Caco-2 (cell line): ENCODE measurements at regions not wholly inside any gene's neighbourhood (a gene's known extent, or its start where the extent isn't known, plus 50 kb on each side); places are given as distances from the start of the nearest gene placed in this dataset.

Experiments
- BruUV-seq: library from RNA; stranded (reverse); fragments of 400-500 nt; replicated peaks from 2 replicates; lab custom pipeline; 2021; lab: Mats Ljungman, UMichigan
- CTCF ChIA-PET: fragments of 300-600 bp; sonication (Branson Sonifier 250); formaldehyde crosslinking; loops from one replicate; lab custom pipeline; 2022; ENCODE audit warnings: antibody characterized with exemption; lab: Charles Lee
- POLR2A ChIA-PET: fragments of 300-600 bp; sonication (Branson Sonifier 250); formaldehyde crosslinking; loops from one replicate; lab custom pipeline; 2022; ENCODE audit warnings: antibody characterized with exemption; lab: Charles Lee
- DNase-seq, 2 experiments: peaks; one replicate each; pipeline versions ENCODE4 v3.0.0 to v3.0.0-alpha.2; 2020 to 2022
- H3K27me3 ChIP-seq: replicated peaks from 2 replicates; pipeline ENCODE4 v1.6.0; 2011; ENCODE audit warnings: low read length; ENCODE audit not compliant: control insufficient read depth, insufficient read depth
- H3K36me3 ChIP-seq: 2 replicates; pipeline ENCODE4 v1.5.1; 2011; ENCODE audit warnings: low read length; ENCODE audit not compliant: control insufficient read depth, insufficient read depth
- H3K4me1 ChIP-seq: fragments of 250-450 bp; sonication (Bioruptor Pico); 2 replicates; pipeline ENCODE4 v1.5.1; 2020; ENCODE audit warnings: mild to moderate bottlenecking
- H3K4me3 ChIP-seq: 2 replicates; pipeline ENCODE4 v1.5.1; 2011; ENCODE audit warnings: low read depth, mild to moderate bottlenecking, control low read depth, low read length
- H3K9me3 ChIP-seq: fragments of 250-450 bp; sonication (Bioruptor Pico); 2 replicates; pipeline ENCODE4 v1.5.1; 2020; ENCODE audit warnings: mild to moderate bottlenecking, moderate library complexity
- H3K27ac Mint-ChIP-seq: one replicate; pipeline ENCODE4 v1.8.0; 2022; ENCODE audit warnings: mixed read lengths; ENCODE audit not compliant: unreplicated experiment
- H3K27me3 Mint-ChIP-seq: one replicate; pipeline ENCODE4 v1.8.0; 2022; ENCODE audit warnings: mixed read lengths; ENCODE audit not compliant: insufficient read depth, unreplicated experiment
- H3K36me3 Mint-ChIP-seq: one replicate; pipeline ENCODE4 v1.8.0; 2022; ENCODE audit warnings: mild to moderate bottlenecking, mixed read lengths; ENCODE audit not compliant: insufficient read depth, unreplicated experiment
- H3K4me1 Mint-ChIP-seq: one replicate; pipeline ENCODE4 v1.8.0; 2022; ENCODE audit warnings: low read depth, mixed read lengths; ENCODE audit not compliant: unreplicated experiment
- H3K4me3 Mint-ChIP-seq: one replicate; pipeline ENCODE4 v1.8.0; 2022; ENCODE audit warnings: mild to moderate bottlenecking, moderate library complexity, mixed read lengths; ENCODE audit not compliant: unreplicated experiment
- H3K9me3 Mint-ChIP-seq: one replicate; pipeline ENCODE4 v1.8.0; 2022; ENCODE audit warnings: mixed read lengths; ENCODE audit not compliant: unreplicated experiment
- intact Hi-C: fragments of 100-400 bp; cut with micrococcal nuclease; formaldehyde crosslinking; loops from one replicate; pipeline ENCODE4 v1.10.0; 2022; ENCODE audit not compliant: unreplicated experiment
- TF ChIP-seq, protein P1 (sequence below), 2 experiments: fragments of 200-600 bp in 1 of 2; IDR thresholded peaks; 1 replicate in 1 of 2; 2 replicates in 1 of 2; pipeline versions ENCODE4 v1.5.1 to v1.8.0; 2011 to 2022; ENCODE audit warnings: antibody characterized with exemption in 1 of 2, control low read depth in 1 of 2, inconsistent platforms in 1 of 2, low read depth in 1 of 2, low read length in 1 of 2, mild to moderate bottlenecking in 1 of 2, moderate library complexity in 1 of 2; ENCODE audit not compliant: insufficient read depth in 1 of 2, severe bottlenecking in 1 of 2, unreplicated experiment in 1 of 2

GRCh38 chr16:9039210-9039609 is 52.2 kb upstream of the HAPSTR1 start:
- ChIA-PET CTCF (no interaction called here), POLR2A (no interaction called here)
- Mint-ChIP-seq H3K36me3 (no peaks in the 10 kb centered on the region), H3K27ac (no peak overlapping the region), H3K4me1 (no peaks in the 10 kb centered on the region), H3K9me3 (no peaks in the 10 kb centered on the region), H3K4me3 (no peak overlapping the region), H3K27me3 (no peaks in the 10 kb centered on the region)
- no peaks in the 10 kb centered on the region for H3K4me1 ChIP-seq
- peak in 1 of 2 experiments; percentile 16 for DNase-seq
- intact Hi-C loops: no loop called here
- no TSS peak for BruUV-seq
- H3K9me3 ChIP-seq: no peaks in the 10 kb centered on the region
- no peaks in the 10 kb centered on the region for H3K36me3 ChIP-seq
- no peak overlapping the region for H3K4me3 ChIP-seq
- no peaks in the 10 kb centered on the region for H3K27me3 ChIP-seq
- TF ChIP-seq, protein P1, sequence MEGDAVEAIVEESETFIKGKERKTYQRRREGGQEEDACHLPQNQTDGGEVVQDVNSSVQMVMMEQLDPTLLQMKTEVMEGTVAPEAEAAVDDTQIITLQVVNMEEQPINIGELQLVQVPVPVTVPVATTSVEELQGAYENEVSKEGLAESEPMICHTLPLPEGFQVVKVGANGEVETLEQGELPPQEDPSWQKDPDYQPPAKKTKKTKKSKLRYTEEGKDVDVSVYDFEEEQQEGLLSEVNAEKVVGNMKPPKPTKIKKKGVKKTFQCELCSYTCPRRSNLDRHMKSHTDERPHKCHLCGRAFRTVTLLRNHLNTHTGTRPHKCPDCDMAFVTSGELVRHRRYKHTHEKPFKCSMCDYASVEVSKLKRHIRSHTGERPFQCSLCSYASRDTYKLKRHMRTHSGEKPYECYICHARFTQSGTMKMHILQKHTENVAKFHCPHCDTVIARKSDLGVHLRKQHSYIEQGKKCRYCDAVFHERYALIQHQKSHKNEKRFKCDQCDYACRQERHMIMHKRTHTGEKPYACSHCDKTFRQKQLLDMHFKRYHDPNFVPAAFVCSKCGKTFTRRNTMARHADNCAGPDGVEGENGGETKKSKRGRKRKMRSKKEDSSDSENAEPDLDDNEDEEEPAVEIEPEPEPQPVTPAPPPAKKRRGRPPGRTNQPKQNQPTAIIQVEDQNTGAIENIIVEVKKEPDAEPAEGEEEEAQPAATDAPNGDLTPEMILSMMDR (IDR thresholded peaks at IDR 0.05; ENCODE audit: insufficient read depth in 1 of 2, low read depth in 1 of 2, low read length in 1 of 2, severe bottlenecking in 1 of 2, unreplicated experiment in 1 of 2): no peak

DNA sequence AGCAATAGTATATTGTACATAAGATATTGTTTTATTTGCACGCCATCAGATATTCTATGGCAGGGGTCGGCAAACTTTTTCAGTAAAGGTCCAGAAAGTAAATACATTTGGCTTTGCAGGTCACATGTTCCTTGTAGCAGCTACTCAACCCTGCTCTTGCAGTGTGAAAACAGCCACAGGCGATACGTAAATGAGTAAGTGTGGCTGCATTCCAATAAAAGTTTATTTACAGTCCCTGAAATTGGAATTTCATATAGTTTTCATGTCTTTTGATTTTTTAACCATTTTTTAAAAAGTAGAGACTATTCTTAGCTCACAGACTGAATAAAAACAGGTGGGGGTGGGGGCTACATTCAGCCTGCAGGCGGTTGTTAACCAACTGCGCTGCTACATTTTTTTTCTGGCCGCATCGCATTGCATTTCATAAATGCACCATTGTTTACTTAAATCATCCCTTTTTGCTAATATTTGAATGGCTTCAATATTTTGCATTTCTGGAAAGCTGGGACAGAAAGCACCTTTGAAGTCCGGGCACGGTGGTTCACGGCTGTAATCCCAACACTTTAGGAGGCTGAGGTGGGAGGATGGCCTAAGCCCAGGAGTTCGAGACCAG is 50.5 kb upstream of the HAPSTR1 start:
- H3K9me3 ChIP-seq: no peaks in the 10 kb centered on the region
- BruUV-seq: no TSS peak
- no peaks in the 10 kb centered on the region for H3K27me3 ChIP-seq
- Mint-ChIP-seq H3K27ac (no peak overlapping the region), H3K9me3 (no peaks in the 10 kb centered on the region), H3K27me3 (no peaks in the 10 kb centered on the region), H3K4me3 (no peak overlapping the region), H3K4me1 (no peaks in the 10 kb centered on the region), H3K36me3 (no peaks in the 10 kb centered on the region)
- H3K36me3 ChIP-seq: no peaks in the 10 kb centered on the region
- TF ChIP-seq, protein P1 (IDR thresholded peaks at IDR 0.05; ENCODE audit: insufficient read depth in 1 of 2, low read depth in 1 of 2, low read length in 1 of 2, severe bottlenecking in 1 of 2, unreplicated experiment in 1 of 2): no peak
- ChIA-PET POLR2A (no interaction called here), CTCF (no interaction called here)
- intact Hi-C loops: no loop called here
- no peak overlapping the region for H3K4me3 ChIP-seq
- no peak for DNase-seq
- H3K4me1 ChIP-seq: no peaks in the 10 kb centered on the region
